ENCODE measurements at regions not wholly inside any gene's neighbourhood (a gene's known extent, or its start where the extent isn't known, plus 50 kb on each side); places are given as distances from the start of the nearest gene placed in this dataset.
"Not testable (repeated sequence)": the region's sequence is repeated elsewhere in the genome, so short reads cannot be mapped to it uniquely, and the experiment has no call there.

GRCh38 chr21:28154121-28154520 lies 838.6 kb downstream of the LTN1 start:
- DNase-seq = no peak

- DNase-seq = no peak
Observed at GRCh38 chr21:28152732-28153131, 839.9 kb downstream of the LTN1 start.

- no peak for DNase-seq
Observed at GRCh38 chr21:28151758-28152157, 840.9 kb downstream of the LTN1 start.

- no peak for DNase-seq
Observed at GRCh38 chr21:28150778-28151177, 841.9 kb downstream of the LTN1 start.

GRCh38 chr21:28148400-28149064 lies 844.1 kb downstream of the LTN1 start:
- DNase-seq = no peak

GRCh38 chr21:28144653-28145052 lies 848.0 kb downstream of the LTN1 start:
- DNase-seq = no peak

GRCh38 chr21:28144089-28144488 lies 848.6 kb downstream of the LTN1 start:
- no peak for DNase-seq

GRCh38 chr21:28142697-28143096 lies 850.0 kb downstream of the LTN1 start:
- no peak for DNase-seq

GRCh38 chr21:28138272-28138671 lies 854.4 kb downstream of the LTN1 start:
- DNase-seq = no peak

- no peak for DNase-seq
Observed at GRCh38 chr21:28136656-28137255, 855.9 kb downstream of the LTN1 start.

GRCh38 chr21:28135646-28136045 lies 857.0 kb downstream of the LTN1 start:
- no peak for DNase-seq

- no peak for DNase-seq
Observed at GRCh38 chr21:28133116-28133515, 859.6 kb downstream of the LTN1 start.

- DNase-seq = no peak
Observed at GRCh38 chr21:28132713-28133112, 860.0 kb downstream of the LTN1 start.

GRCh38 chr21:28127175-28127785 lies 865.4 kb downstream of the LTN1 start:
- no peak for DNase-seq

- no peak for DNase-seq
Observed at GRCh38 chr21:28126521-28127174, 866.0 kb downstream of the LTN1 start.

- no peak for DNase-seq
Observed at GRCh38 chr21:28124541-28124940, 868.1 kb downstream of the LTN1 start.

- no peak for DNase-seq
Observed at GRCh38 chr21:28118570-28118969, 874.1 kb downstream of the LTN1 start.

GRCh38 chr21:28114986-28115385 lies 877.7 kb downstream of the LTN1 start:
- not testable (repeated sequence) for DNase-seq

- no peak for DNase-seq
Observed at GRCh38 chr21:28113718-28114117, 879.0 kb downstream of the LTN1 start.

GRCh38 chr21:28112511-28112910 lies 880.2 kb downstream of the LTN1 start:
- no peak for DNase-seq

GRCh38 chr21:28111151-28111619 lies 881.5 kb downstream of the LTN1 start:
- DNase-seq = no peak

GRCh38 chr21:28110716-28111115 lies 882.0 kb downstream of the LTN1 start:
- DNase-seq = no peak

GRCh38 chr21:28110074-28110473 lies 882.6 kb downstream of the LTN1 start:
- DNase-seq = no peak

- DNase-seq = no peak
Observed at GRCh38 chr21:28106370-28106890, 886.2 kb downstream of the LTN1 start.

Data from NCI-H524 treated with DMSO at 0.1 percent for 48 hours (cell line).